OCI-LY7 (cell line): ENCODE measurements at regions not wholly inside any gene's neighbourhood (a gene's known extent, or its start where the extent isn't known, plus 50 kb on each side); places are given as distances from the start of the nearest gene placed in this dataset.

ENCODE experiments used
- EZH2phosphoT487 ChIP-seq: fragments of 200-600 bp; sonication (generic); IDR thresholded peaks from 2 replicates; pipeline ENCODE4 v1.6.1; 2018; ENCODE audit warnings: low read depth, borderline replicate concordance, mild to moderate bottlenecking, mixed run types, antibody characterized with exemption, low read length, moderate library complexity, mixed read lengths
- TF ChIP-seq, protein P1 (sequence below): fragments of 200-600 bp; sonication (generic); conservative IDR thresholded peaks from 2 replicates; pipeline ENCODE4 v1.5.1; 2014; ENCODE audit warnings: mild to moderate bottlenecking, antibody characterized with exemption, low read length, moderate library complexity, mixed read lengths

DNA sequence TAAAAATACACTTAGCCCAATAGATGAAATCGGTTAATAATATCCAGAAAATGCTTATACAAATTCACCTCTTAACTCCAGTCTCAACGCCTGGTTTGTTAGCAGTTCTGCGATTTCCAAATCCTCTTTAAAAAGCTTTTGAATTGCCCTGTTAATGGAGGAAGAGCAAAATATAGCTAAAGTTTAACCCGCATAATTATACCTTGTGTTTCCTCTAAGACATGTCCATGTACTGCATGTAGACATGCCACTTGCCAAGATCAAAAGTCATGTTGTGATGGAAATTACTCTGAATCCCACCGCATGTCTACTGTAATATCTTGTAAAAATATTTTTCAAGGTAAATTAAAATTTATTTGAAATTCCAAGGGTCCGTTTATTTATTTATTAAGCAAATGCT lies 291.2 kb upstream of the LRP1B start:
- TF ChIP-seq, protein P1, sequence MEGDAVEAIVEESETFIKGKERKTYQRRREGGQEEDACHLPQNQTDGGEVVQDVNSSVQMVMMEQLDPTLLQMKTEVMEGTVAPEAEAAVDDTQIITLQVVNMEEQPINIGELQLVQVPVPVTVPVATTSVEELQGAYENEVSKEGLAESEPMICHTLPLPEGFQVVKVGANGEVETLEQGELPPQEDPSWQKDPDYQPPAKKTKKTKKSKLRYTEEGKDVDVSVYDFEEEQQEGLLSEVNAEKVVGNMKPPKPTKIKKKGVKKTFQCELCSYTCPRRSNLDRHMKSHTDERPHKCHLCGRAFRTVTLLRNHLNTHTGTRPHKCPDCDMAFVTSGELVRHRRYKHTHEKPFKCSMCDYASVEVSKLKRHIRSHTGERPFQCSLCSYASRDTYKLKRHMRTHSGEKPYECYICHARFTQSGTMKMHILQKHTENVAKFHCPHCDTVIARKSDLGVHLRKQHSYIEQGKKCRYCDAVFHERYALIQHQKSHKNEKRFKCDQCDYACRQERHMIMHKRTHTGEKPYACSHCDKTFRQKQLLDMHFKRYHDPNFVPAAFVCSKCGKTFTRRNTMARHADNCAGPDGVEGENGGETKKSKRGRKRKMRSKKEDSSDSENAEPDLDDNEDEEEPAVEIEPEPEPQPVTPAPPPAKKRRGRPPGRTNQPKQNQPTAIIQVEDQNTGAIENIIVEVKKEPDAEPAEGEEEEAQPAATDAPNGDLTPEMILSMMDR = no peak
- no peak for TF ChIP-seq EZH2phosphoT487
